Hippocampal formation (tissue), 2 donors: ENCODE measurements at regions not wholly inside any gene's neighbourhood (a gene's known extent, or its start where the extent isn't known, plus 50 kb on each side); places are given as distances from the start of the nearest gene placed in this dataset.

ENCODE experiments used
- DNase-seq, 2 donors: peaks; one replicate each; lab custom pipeline; 2025; lab: John Stamatoyannopoulos, UW

DNA sequence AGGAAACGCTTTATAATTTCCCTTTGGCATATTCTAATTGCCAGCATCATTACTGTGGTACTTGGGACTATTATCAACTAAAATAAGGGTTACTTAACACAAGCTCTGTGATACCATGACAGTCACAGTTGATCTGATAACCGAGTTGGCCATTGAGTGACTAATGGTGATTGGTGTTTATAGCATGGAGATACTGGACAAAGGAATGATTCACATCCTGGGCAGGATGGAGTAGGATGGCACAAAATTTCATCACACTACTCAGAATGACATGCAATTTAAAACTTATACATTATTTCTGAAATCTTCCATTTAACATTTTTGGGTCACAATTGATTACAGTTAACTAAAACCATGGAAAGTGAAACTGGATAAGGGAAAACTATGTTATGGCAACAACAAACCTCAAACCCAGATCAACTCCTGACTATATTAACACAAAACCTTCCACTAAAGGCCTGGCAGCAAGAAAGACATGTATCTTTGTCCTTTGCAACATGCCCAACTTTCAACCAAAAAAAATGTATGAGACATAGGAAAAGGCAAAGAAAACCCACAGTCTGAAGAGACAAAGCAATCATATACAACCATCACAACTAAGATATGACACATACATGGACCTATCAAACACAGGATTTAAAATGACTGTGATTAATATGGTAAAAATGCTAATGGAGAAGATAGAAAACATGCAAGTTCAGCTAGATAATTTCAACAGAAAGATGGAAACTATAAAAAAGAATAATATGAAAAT lies 208.5 kb upstream of the NRP1 start:
- DNase-seq: no peak

DNA sequence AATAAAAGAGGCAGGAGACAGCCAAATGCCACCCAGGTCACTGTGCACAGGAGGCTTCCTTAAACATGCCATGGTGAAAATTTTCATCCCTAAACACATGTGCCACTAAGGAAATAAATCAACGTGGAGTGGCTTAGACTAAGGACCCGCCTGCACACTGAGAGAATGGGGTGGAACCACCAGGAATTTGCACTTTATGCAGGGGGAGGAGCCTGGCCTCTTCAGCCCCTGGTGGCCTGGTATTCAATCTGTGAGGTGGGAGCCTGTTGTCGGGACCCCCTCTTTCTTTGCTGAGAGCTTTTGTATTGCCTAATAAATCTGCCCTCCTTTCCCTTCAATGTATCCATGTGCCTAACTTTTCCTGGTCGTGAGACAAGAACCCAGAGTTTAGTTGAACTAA lies 204.6 kb upstream of the NRP1 start:
- DNase-seq: no peak

DNA sequence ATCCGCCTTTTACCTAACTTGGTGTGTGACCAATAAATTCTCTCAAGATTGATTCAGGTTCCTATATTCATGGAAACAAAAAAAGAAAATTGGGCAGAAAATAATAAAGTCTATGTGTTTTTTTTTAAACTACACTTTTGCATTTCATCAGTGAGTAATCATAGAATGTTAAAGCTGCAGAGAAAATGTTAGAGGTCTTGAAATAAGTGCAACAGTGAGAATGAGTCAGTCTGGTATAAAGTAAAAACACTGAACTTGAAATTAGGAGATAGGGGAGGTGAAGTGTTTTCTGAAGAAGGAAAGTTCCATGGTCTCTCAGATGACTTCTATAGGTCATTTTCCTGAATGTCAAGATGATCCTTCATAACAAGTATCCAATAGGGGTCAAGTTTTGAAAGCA lies 202.6 kb upstream of the NRP1 start:
- no peak for DNase-seq

DNA sequence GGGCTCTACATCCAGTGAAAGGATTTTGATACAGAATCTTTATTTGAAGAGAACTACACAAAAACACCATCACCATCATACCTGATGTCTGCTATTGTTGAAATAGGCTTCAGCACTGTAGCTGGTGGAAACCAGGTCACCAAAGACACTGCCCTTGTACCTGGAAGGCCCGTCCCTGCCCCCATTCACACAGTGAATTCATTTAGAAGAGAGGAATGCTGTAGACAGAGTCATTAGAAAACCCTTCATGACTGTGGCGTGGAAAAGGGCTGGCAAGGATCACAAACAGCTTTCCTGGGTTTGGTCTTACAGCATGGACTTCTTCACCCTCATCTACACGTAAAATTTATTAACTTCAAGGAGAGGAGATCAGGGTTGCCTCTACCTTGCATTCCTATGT lies 202.0 kb upstream of the NRP1 start:
- no peak for DNase-seq

DNA sequence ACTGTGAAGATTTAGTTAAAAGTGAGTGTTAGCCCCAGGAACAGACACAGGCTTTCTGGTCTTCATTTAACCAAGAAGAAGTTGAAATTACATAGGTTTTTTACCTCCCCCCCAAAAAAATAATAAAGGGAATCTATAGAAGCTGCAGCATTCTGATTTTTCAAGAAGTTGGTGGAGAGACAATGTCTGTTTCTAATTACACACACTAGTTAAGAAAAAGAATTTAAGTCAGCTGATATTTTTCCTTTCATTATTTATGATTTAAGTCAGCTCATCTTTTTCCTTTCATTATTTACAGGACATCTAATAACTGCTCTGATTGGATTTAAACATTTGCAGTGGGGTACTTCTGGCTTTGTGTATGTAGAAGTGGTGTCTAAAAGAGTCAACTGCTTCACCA lies 201.4 kb upstream of the NRP1 start:
- no peak for DNase-seq

DNA sequence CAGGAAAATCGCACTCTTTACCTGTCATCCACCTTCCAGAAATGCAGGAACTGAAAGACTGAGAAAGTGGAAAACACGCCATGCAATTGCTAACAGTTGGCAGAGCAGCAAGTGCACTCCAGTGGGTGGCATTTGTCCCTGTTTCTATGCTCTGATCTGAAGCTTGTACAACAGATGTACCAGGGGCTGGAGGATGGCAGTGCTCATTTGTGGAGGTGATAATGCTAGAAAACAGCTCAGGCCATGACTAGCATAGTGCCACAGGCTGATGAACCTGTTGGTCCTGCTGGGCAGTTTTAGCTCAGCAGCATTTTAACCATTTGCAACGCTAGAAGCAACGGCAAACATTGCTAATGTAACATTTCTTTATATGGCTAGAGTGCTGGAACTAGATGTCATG lies 199.9 kb upstream of the NRP1 start:
- DNase-seq: no peak

DNA sequence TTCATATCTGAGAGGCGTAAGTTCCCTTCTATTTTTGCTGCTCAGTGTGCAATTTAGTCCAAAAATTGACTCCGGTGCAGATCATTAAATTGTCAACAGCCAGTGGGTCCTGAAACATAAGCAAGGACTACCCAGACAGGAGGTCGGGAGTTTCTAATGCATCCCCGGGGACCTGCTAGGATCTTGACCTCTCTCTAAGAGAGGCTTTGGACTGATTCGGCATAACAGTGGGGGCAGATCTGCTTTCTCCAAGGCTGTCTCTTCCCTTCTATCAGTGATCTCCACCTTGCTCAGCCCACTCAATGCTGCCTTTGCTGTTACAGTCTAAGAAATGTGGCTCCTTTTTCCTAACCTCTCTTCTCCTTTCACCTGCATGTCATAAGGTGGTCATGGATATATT lies 199.1 kb upstream of the NRP1 start:
- DNase-seq: no peak

DNA sequence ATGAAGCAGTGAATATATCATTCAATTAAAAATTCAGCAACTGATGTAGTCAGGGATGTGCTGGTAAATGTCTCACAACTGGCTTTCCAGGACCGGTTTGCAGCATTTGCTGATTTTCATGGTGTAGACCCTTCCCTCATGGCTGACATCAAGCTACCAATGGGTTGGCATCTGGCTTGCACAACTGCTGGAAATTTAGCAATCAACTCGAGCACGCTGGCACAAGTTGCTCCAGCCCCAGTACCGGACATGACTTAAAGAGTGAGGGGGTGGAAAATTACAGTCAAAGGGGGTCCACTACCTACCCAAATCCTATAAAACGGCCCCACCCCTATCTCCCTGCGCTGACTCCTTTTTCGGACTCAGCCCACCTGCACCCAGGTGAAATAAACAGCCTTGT lies 198.4 kb upstream of the NRP1 start:
- DNase-seq: no peak

DNA sequence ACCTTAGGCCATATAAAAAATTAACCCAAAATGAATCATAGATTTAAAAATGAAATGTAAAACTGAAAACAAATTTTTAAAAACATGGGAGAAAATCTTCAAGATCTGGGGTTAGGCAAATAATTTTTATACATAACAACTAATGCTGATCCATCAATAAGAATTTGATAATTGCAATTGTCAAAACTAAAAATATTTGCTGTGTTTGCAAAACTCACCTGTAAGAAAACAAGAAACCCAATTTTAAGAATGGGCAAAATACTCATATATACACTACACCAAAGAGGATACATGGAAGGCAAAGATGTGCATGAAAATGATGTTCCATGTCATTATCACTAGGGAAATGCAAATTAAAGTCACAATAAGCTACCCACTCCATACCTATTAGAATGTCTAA lies 194.8 kb upstream of the NRP1 start:
- no peak for DNase-seq

DNA sequence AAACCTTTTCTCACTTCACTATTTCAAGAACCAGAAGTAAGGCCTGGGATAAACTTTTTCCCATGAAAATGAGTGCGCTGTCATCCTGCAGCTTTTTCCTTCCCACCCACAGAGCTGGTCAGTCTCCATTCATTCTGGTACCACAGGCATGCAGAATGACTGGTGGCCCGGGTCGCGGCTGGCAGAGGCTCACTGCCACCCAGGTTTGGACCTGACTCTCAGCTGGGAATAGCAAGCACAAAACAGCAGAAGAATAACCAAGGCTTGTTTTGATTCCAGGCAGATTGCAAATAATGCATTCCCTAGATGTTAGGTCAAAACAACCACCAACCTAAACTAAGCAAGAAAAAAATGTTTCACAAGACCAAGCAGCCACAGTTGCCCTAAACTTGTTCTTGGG lies 190.5 kb upstream of the NRP1 start:
- no peak for DNase-seq

DNA sequence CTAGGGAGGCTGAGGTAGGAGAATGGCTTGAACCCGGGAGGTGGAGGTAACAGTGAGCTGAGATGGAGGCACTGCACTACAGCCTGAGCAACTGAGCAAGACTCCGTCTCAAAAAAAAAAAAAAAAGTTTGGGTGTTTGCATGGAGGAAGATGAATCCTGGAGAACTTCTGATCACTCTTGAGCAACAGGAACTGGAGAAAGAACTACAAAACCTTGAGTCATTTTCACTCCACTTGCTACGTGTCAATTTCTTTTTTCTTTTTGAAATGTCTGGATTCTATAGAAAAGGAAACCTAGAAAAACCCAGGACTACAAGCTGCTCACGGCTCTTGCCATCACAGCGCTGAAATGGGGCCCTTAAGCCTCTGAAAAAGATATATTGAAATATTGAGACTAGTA lies 189.6 kb upstream of the NRP1 start:
- no peak for DNase-seq

DNA sequence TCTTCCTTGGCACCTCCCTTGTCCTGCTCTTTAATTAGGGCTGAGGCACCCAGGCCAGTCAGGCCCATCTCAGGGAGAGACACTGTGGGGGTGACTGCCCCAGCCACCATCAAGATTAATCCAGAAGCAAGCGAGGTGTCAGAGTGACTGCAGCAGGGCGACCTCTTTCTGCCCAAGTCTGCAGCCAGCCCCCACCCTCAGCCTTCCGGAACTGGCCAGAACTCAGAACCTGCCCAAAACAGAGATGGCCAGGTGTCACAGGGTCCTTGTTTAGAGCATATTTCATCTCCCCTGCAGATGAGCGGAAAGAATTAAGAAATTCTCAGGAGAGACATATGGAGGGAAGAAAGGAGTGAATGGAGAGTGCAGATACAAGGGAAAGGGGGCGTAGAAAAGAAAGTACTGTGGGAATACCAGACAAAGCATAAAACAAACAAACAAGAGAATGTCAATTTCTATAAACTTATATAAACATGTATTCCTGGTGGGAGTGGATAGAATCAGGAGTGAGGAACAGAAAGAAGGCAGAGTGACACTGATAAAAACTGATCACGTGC lies 188.8 kb upstream of the NRP1 start:
- no peak for DNase-seq

DNA sequence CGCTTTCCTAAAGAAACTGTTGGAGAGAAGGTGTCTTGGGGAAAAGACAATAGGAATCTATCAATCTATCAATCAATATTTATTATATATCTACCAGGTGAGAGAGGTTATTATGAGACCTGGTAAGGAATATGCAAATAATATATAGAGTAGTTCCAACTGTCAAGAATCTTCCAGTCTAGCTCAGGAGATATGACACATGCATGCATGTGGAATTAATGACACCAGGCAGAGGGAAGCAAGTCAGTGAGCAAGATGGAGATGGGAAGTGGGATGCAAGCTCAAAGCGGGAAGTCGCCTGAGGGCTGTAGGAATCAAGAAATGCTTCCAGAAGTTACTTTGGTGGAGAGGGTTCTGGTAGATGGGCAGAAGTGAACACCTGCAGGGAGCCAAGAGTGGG lies 187.4 kb upstream of the NRP1 start:
- DNase-seq: no peak

DNA sequence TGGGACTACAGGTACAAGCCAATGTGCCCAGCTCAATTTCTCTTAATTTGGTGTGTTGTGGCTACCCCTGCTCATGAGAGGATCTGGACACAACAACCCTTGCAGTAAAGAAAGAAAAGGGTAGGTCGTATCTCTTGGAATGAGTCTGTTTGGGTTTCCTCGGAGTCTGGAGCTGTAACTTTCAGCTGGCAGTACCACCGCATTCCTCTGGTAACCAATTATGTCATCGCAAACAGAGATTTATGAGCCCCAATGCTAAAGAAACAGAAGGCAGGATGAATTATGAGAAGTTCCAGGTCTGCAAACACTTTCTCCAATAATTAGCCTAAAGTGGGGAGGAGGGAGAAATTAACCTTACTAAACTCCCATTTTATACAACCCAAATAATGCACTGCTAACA lies 186.6 kb upstream of the NRP1 start:
- DNase-seq: no peak

DNA sequence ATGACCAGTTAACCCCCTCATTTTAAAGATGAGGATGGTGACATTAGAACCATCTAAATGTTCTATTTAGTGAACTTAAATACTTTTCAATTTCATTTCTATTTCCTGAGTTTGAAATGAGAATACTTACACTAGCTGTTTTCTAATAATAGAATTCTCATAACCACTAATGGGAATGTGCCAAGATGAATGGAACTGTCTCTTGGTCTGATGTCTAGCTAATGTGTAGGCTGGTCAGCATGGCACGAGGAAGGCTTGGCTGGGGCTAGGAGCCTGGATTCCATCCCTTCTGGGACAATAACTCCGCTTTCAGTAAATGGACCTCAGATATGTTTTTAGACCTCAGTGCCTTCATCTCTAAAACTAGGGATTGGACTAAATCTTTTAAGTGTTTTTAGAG lies 185.8 kb upstream of the NRP1 start:
- DNase-seq: no peak

DNA sequence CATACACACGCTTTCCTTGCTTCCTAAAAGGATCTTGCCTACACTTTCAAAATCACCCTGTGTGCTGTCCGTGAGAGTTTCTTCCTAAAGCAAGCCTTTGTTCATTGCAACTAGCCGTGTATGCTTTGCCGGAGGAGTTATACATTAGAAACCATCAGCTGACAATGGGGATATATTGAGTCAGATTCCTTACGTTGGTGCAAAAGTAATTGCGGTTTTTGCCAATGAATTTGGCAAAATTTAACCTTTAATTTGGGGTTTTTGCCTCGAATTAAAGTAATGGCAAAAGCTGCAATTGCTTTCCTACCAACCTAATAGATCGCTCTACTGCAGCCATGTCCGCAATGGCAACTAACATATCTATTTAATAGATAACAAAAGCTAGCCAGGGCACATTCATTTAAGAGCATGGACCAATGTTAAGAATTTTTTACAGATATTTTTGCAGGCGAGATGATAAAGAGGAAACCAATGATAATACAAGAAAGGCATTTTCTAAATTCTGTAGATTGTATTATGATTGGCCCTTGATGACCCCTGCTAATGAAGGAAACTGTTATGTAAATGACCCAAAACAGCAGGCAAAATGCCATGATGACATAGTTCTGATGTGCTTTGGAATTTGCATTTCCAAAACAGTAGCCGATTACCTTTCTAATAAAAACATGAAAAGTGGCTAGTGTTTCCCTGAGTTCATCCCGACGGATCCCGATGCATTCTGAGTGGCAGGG lies 184.8 kb upstream of the NRP1 start:
- no peak for DNase-seq

DNA sequence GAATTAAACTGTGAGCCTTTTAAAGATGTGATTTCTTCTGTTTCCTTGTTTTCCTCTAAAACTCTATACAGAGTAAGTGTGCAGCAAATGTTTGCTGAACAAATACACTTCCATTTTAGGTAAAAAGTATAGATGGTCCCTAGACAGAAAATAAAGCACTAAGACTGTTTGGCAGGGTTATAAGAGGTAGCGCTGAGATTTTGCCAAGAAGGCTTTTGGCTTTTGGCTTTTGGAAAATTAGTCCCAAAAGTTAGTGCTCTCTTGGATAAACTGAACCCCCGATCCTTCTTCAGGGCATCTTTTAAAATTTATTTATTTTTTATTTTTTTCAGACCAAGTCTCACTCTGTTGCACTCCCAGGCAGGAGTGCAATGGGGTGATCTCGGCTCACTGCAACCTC lies 175.7 kb upstream of the NRP1 start:
- no peak for DNase-seq

DNA sequence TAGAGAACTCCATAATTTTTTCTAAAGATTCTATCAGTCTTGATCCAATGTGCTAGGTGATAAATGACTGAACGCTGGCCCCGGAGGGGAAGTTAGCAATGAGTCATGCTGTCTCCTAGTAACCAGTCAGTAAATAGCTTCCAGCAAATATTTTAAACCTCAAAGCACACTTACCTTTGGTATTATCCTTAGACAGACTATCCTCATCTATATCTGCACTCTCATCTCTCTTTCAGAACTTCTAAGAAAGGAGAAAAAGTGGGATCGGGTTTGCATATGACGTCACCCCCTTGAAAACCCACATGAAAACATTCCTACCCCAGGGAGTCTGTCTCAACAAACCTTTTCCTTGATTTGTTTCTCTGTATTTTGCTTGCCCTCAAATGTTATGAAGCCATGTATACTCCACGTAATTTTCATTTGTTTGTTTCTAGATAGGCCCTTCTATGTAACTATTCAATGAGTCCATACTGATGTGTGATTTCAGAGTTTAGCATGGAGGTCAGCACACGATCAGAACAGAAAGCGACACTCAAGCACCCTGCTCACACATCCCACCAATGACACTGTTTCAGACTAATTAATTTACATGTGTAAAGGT lies 174.9 kb upstream of the NRP1 start:
- DNase-seq: no peak

DNA sequence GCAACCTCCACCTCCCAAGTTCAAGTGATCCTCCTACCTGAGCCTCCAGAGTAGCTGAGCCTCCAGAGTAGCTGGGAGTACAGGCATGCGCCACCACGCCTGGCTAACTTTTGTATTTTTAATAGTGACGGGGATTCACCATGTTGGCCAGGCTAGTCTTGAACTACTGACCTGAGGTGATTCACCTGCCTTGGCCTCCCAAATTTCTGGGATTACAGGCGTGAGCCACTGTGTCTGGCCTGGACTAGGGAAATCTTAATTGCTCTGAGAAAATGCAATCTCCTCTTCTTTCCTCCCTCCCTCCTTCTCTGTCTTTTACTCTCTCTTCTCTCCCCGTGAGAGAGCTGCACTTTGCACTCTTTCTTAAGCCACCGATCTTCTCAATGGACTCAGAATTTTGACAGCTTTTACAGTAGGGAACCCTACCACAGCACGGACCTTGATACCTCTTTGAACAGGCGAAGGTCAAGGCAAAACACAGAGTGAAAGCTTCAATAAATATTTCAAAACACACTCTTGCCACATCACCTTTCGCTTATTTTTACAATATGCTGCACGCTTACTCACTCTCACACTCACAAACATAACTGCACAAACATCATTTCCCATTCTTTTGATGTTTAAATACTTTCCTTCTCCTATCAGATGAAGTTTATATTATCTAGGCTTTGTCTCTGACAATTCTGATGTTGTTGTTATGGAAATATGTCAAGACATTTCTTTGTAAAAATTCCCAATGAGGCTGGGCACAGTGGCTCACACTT lies 173.4 kb upstream of the NRP1 start:
- DNase-seq: no peak

DNA sequence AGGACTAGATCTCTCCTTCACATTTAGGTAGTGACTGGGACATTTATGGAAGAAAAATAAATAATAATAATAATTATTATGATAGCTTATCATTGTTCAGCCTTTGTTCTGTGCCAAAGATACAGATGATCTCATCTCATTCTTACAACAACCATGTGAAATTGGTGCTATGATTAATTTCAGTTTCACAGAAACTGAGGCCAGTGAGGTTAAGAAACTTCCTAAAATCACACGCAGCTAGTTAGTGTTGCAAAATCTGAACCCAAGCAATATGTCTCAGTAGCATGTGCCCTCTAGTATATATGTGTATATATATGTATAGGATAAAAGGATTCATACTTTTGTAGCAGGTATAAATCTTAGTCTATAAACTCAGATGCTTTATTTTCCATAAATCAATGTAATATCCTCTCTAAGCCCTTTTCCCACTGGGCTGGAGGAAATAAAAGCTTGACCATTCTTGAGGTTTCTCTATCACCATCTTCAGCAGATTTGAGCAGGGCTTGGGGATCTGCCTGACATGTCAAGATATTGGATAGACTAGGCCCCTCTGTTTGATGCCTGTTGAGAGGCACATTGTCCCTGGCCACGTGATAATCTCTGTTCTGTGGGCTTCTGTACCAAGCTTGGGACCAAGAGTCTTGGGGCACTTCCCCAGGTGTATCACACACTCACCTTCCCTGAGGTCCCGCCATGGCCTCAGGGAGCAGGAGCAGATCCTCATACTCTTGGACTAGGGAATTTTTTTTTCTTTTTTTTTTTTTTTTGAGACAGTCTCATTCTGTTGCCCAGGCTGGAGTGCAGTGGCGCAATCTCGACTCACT lies 172.6 kb upstream of the NRP1 start:
- no peak for DNase-seq

DNA sequence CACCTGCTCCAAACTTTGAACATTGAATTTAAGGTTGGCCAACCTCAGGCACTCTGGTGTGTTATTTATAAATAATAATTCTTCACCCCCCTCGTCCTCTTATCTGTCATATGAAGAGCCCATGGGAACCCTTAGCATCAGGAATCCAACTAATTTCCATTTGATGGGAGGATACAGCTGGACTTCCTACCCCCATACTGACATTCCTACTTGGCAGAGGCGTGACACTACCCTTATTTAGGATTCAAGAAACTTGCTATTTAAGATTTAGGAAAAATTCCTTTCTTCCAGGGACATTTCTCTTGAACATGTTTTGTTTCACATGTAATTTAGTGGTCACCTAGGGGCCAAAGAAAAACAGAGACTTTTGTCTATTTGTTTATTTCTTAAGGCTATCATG lies 171.9 kb upstream of the NRP1 start:
- DNase-seq: no peak

DNA sequence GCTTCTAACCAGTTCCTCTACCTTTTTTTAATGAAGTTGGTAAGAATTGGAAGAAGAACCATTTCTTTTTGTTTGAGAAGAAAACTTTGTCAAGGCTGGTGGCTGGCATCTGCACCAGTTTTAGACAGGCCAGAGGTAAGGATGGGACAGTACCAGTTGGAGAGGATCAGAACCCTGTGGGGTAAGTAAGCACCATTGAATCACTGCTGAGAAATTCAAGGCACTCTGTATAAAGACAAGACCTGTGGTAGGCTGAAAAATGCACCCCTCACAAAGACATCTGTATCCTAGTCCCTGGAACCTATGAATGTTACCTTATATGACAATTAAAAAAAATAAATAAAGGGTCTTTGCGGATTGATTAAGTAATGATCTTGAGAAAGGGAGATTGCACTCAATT lies 166.7 kb upstream of the NRP1 start:
- DNase-seq: no peak
